ENCODE measurements at regions not wholly inside any gene's neighbourhood (a gene's known extent, or its start where the extent isn't known, plus 50 kb on each side); places are given as distances from the start of the nearest gene placed in this dataset.

DNA sequence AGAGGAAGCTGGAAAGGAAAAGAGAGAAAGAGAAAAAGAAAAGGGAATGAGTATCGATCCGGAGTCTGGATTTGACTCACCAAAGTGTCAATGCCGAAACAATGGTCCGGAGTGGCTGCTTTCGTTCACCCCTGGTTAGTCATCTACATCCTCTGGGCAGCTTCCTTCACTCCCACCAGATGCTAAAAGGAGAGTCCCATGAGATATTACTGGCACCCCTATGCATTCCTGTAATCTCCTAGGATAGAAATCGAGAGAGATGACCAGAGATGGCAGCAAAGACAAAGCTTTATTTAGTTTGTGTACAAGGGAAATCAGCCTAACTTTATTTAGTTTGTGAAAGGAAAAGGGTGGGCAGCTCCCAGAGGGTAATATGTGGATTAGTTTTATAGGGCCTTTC is 622.2 kb downstream of the ZPLD1 start:
- ChIA-PET RAD21 (ENCODE audit: unreplicated experiment) (no interaction called here), POLR2A (no interaction called here), CTCF (interaction anchor here (1.5 kb wide), 1 partner anchor 9 kb away, joined by 4 read pairs; no protein-coding TSS in a partner anchor), SMC1A (ENCODE audit: uncharacterized antibody, unreplicated experiment) (no interaction called here)
- Histone ChIP-seq H3K36me3 (ENCODE audit: control insufficient read depth in 2 of 2, insufficient read depth in 2 of 2, low read length in 1 of 2) (no peaks in the 10 kb centered on the region), H2AFZ (ENCODE audit: control insufficient read depth, low read depth, low read length) (no peak overlapping the region), H3K79me2 (ENCODE audit: control insufficient read depth, insufficient read depth, low read length) (no peaks in the 10 kb centered on the region), H3K4me2 (ENCODE audit: control insufficient read depth, insufficient read depth) (no peak overlapping the region), H3K9me3 (replicated peaks; ENCODE audit: control insufficient read depth, insufficient read depth, low read length) (no peaks in the 10 kb centered on the region), H3K27ac (ENCODE audit: control insufficient read depth, insufficient read depth) (no peak overlapping the region), H3K4me1 (ENCODE audit: control insufficient read depth, insufficient read depth, low read length) (no peaks in the 10 kb centered on the region), H3K9ac (ENCODE audit: control insufficient read depth, insufficient read depth, low read length) (no peak overlapping the region), H3K4me3 (no peak overlapping the region), H4K20me1 (ENCODE audit: control insufficient read depth, insufficient read depth) (no peaks in the 10 kb centered on the region), H3K27me3 (replicated peaks in 1 of 2; ENCODE audit: control insufficient read depth in 2 of 2, insufficient read depth in 2 of 2, low read length in 1 of 2) (no peaks in the 10 kb centered on the region)
- ATAC-seq (no peak), FAIRE-seq (no peak), DNase-seq (ENCODE audit: low read depth, low spot score) (no peak)
- BruUV-seq (replicated peaks), result no TSS peak
- WGBS (ENCODE audit: insufficient coverage, insufficient replicate concordance, low lambda C conversion rate, missing lambda C conversion rate), result 49% methylated on average over 6 of the region's 6 CpGs
- TF ChIP-seq, protein P1, sequence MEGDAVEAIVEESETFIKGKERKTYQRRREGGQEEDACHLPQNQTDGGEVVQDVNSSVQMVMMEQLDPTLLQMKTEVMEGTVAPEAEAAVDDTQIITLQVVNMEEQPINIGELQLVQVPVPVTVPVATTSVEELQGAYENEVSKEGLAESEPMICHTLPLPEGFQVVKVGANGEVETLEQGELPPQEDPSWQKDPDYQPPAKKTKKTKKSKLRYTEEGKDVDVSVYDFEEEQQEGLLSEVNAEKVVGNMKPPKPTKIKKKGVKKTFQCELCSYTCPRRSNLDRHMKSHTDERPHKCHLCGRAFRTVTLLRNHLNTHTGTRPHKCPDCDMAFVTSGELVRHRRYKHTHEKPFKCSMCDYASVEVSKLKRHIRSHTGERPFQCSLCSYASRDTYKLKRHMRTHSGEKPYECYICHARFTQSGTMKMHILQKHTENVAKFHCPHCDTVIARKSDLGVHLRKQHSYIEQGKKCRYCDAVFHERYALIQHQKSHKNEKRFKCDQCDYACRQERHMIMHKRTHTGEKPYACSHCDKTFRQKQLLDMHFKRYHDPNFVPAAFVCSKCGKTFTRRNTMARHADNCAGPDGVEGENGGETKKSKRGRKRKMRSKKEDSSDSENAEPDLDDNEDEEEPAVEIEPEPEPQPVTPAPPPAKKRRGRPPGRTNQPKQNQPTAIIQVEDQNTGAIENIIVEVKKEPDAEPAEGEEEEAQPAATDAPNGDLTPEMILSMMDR (IDR thresholded peaks at IDR 0.05 in 2 of 3, conservative IDR thresholded peaks at IDR 0.05 in 1 of 3; ENCODE audit: control insufficient read depth in 2 of 3, extremely low read depth in 1 of 3, insufficient read depth in 1 of 3, low read depth in 3 of 3, low read length in 3 of 3), result peak in 1 of 3 experiments; percentile 9; a peak in 1 of 6 replicates
- TF ChIP-seq ZNF384 (IDR thresholded peaks at IDR 0.05; ENCODE audit: borderline replicate concordance, low read depth, low read length) (no peak), SMAD1 (IDR thresholded peaks at IDR 0.05; ENCODE audit: low read depth, partially characterized antibody) (no peak)
- in situ Hi-C loops (cut with MboI) (no loop called here), intact Hi-C loops (cut with micrococcal nuclease; ENCODE audit: unreplicated experiment) (no loop called here)

DNA sequence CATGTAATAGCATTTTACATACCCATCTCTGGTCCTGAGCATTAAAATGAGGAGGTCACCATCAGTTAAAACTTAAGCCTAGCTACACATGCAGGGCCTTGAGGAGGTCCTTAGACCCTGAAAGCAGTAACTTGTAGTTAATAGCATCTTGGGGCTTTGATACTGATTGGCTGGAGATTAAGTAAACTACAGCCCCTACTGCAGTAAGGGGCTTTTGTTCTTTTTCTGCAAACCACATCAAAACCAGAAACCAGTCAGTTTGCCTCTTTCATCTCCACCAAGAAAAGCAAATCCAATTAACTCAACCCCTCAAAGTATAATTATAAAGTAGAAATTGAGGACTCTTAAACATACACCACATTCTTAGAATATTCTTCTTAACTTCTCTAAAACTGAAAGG is 622.7 kb downstream of the ZPLD1 start:
- SMC1A ChIA-PET (ENCODE audit: uncharacterized antibody, unreplicated experiment), result no interaction called here
- in situ Hi-C loops (cut with MboI) (no loop called here), intact Hi-C loops (cut with micrococcal nuclease; ENCODE audit: unreplicated experiment) (no loop called here)
- no peak for TF ChIP-seq FOS (IDR thresholded peaks at IDR 0.05; ENCODE audit: borderline replicate concordance, extremely low read depth, insufficient read length)
- Histone ChIP-seq H3K4me1 (ENCODE audit: control insufficient read depth, insufficient read depth, low read length) (no peaks in the 10 kb centered on the region), H3K27ac (ENCODE audit: control insufficient read depth, insufficient read depth) (no peak overlapping the region), H3K9ac (ENCODE audit: control insufficient read depth, insufficient read depth, low read length) (no peak overlapping the region), H2AFZ (ENCODE audit: control insufficient read depth, low read depth, low read length) (no peak overlapping the region), H3K4me3 (no peak overlapping the region), H3K36me3 (ENCODE audit: control insufficient read depth in 2 of 2, insufficient read depth in 2 of 2, low read length in 1 of 2) (no peaks in the 10 kb centered on the region), H3K27me3 (replicated peaks in 1 of 2; ENCODE audit: control insufficient read depth in 2 of 2, insufficient read depth in 2 of 2, low read length in 1 of 2) (no peaks in the 10 kb centered on the region), H3K9me3 (replicated peaks; ENCODE audit: control insufficient read depth, insufficient read depth, low read length) (no peaks in the 10 kb centered on the region), H3K4me2 (ENCODE audit: control insufficient read depth, insufficient read depth) (no peak overlapping the region), H3K79me2 (ENCODE audit: control insufficient read depth, insufficient read depth, low read length) (no peaks in the 10 kb centered on the region), H4K20me1 (ENCODE audit: control insufficient read depth, insufficient read depth) (no peaks in the 10 kb centered on the region)
- FAIRE-seq (no peak), DNase-seq (ENCODE audit: low read depth, low spot score) (no peak), ATAC-seq (peak; percentile 40; the same call in 2 of the 3 replicates)
- POLR2A ChIA-PET, result no interaction called here
- no TSS peak for BruUV-seq (replicated peaks)
- RAD21 ChIA-PET (ENCODE audit: unreplicated experiment), result no interaction called here
- CTCF ChIA-PET, result no interaction called here
